GM19372 (cell line): ENCODE measurements at regions not wholly inside any gene's neighbourhood (a gene's known extent, or its start where the extent isn't known, plus 50 kb on each side); places are given as distances from the start of the nearest gene placed in this dataset.
"Not testable (repeated sequence)": the region's sequence is repeated elsewhere in the genome, so short reads cannot be mapped to it uniquely, and the experiment has no call there.

Source experiments
- ATAC-seq: cut with Tn5 transposase; IDR thresholded peaks from one replicate; pipeline ENCODE4 v1.9.1; 2021; ENCODE audit warnings: mild to moderate bottlenecking, low read depth, moderate library complexity; ENCODE audit not compliant: unreplicated experiment

GRCh38 chr10:11691319-11691755, 50.8 kb upstream of the ECHDC3 start:
- ATAC-seq: no peak

- ATAC-seq: no peak
These were observed 52.0 kb upstream of the ECHDC3 start for GRCh38 chr10:11689945-11690736.

GRCh38 chr10:11688448-11688795, 53.8 kb upstream of the ECHDC3 start:
- not testable (repeated sequence) for ATAC-seq

GRCh38 chr10:11687779-11688447, 54.3 kb upstream of the ECHDC3 start:
- ATAC-seq: no peak

- no peak for ATAC-seq
These were observed 54.8 kb upstream of the ECHDC3 start for GRCh38 chr10:11687357-11687771.

- ATAC-seq: peak; percentile 33
These were observed 56.4 kb upstream of the ECHDC3 start for GRCh38 chr10:11685787-11686218.

GRCh38 chr10:11684717-11685645, 57.2 kb upstream of the ECHDC3 start:
- peak; percentile 64 for ATAC-seq

- peak; percentile 5 for ATAC-seq
These were observed 57.9 kb upstream of the ECHDC3 start for GRCh38 chr10:11684341-11684716.

- no peak for ATAC-seq
These were observed 58.5 kb upstream of the ECHDC3 start for GRCh38 chr10:11683529-11684320.

- ATAC-seq: no peak
These were observed 59.3 kb upstream of the ECHDC3 start for GRCh38 chr10:11682851-11683250.

GRCh38 chr10:11682267-11682683, 59.9 kb upstream of the ECHDC3 start:
- no peak for ATAC-seq

GRCh38 chr10:11680496-11680895, 61.7 kb upstream of the ECHDC3 start:
- no peak for ATAC-seq

GRCh38 chr10:11679946-11680345, 62.2 kb upstream of the ECHDC3 start:
- no peak for ATAC-seq

- peak; percentile 96 for ATAC-seq
These were observed 63.9 kb upstream of the ECHDC3 start for GRCh38 chr10:11678074-11678793.

GRCh38 chr10:11677480-11677879, 64.7 kb upstream of the ECHDC3 start:
- ATAC-seq: no peak

GRCh38 chr10:11673346-11674280, 62.2 kb upstream of the USP6NL start:
- ATAC-seq: no peak

- ATAC-seq: no peak
These were observed 61.4 kb upstream of the USP6NL start for GRCh38 chr10:11672836-11673235.

GRCh38 chr10:11670381-11670780, 58.9 kb upstream of the USP6NL start:
- ATAC-seq: no peak
